AML-193 (cell line): ENCODE measurements at regions not wholly inside any gene's neighbourhood (a gene's known extent, or its start where the extent isn't known, plus 50 kb on each side); places are given as distances from the start of the nearest gene placed in this dataset.
A peak's percentile ranks its signal among the peaks of the same experiment; 100 is the strongest.

Experiments used
- DNase-seq, 2 experiments: peaks; one replicate each; lab custom pipeline; 2025; lab: John Stamatoyannopoulos, UW

DNA sequence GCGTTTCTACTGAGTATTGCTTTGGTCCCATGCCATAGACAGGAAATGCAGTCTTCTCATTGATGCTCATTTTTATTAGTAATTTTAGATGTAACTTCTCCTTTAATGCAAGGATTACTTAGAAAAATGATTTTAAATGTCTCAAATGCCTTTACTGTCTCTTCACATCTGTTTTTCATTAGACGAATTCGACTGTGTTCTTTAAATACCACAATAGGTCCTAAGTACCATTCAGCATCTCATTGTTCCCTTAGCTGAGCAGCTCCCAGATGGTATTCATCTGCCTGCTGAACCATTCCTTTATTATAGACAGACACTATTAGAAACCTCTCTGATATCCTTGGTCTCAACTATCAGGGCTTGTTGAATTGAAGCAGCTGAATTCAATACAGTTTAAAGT is 113.6 kb downstream of the LSMEM1 start:
- no peak for DNase-seq

DNA sequence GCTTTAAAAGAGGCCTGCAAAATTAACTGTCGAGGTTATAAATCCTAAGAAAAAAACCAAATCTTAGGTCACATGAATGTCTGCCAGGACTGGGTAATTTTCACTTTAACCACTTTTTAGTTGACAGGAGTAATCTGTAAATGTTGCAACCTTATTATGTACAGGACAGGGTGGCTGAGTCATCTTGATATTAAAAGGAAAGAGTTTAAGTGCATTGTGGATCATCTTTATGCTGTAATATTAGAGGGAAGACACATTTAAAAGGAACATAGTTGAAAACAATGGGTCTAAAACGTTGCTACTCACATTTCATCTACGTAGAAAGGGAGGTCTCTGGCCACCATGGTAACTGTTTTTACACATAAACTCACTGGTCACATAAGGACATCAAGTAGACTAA is 115.5 kb downstream of the LSMEM1 start:
- DNase-seq = no peak

DNA sequence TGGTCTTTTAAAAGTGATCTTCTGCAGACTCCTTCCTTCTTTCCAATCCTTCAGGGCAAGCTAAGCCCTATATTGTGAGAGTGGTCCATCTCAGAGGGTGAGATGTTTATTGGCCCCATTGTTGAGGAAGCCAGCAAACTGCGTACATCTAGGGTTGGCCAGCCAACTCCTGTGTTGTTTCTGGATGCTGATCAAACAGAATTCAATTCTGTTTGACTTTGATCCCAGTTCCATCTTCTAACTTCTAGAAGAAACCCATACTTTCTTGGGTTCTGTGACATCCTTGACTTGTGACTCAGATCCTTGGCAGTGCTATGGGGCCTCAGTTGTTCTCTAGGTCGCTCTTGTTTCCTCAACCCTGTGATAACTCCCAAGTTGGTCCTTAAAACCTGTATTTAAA is 116.2 kb downstream of the LSMEM1 start:
- no peak for DNase-seq

DNA sequence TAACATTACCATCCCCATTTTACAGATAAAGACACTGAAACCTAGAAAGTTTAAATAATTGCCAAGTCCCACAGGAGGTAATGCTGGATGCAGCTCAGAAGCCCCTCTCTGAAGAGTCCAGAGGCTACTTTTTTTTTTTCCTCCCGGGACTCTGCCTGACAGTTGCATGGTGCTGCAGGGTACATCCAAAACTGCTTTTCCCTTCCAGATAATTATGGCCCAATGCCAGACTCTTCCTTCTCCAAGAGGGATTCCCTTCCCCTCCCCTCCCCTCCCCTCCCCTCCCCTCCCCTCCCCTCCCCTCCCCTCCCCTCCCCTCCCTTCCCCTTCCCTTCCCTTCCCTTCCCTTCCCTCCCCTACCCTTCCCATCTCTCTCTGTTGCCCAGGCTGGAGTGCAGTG is 122.9 kb downstream of the LSMEM1 start:
- no peak for DNase-seq

DNA sequence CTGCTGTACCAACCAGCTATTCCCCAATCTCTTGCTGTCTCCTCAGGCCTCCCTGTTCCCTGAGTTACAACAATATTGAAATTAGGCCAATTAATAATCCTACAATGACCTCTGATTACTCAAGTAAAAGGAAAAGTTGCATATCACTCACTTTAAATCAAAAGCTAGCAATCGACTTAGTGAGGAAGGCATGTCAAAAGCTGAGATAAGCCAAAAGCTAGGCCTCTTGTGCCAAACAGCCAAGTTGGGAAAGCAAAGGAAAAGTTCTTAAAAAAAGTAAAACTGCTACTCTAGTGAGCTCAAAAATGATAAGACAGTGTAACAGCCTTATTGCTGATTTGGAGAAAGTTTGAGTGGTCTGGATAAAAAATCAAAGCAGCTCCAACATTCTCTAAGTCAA is 129.8 kb downstream of the LSMEM1 start:
- no peak for DNase-seq

DNA sequence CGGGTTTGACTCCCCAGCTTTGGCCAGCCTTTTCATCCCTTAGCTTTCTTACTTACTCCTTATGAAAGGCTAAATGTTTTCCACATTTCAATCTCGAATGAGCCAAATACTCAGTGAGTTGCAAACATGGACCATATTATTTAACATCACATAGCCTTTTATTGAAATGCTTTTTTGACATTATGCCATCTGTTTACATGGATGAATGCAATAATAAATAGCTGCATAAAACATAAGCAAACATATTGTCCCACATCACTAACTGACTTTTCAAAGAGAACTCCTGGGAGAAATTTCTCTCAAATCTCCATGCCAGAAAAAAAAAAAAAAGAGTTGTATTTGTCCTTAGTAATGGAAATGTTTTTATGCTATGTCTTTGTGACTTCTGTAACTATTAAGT is 134.9 kb downstream of the LSMEM1 start:
- DNase-seq = no peak

DNA sequence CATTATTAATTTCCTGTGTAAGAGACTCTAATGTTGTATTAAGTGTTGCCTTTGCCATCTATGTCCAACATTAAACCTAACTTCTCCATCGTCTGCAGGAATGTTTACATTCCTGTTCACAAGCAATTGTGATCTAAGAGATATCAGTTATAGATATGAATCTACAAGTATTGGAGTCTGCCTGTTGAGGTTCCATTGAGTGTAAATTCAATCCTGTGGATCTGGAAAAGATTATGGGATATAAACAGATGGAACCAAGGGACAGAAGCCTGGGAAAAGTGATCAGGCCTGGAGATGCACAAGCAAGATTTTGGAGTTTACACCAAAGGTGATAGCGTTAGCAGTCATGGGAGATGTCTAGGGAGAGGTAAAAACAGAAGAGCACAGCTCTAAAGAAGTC is 135.5 kb downstream of the LSMEM1 start:
- no peak for DNase-seq

DNA sequence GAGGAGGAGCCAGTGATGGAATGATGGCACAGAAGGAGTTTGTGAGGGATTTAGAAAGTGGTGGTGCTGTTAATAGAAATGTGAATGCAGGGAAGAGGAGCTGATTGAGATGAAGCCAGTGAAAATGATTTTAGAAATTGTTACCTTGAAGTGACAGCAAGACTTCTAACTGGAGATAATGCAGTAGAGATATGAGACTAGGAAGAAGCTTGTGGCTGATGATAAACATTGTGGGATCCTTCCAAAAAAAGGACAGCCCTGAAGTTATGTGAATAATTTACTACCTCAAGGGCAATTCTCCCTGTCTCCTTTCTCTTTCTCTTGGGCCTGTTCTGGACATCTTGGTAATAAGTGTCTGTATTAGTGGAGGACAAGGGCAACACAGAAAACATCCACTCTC is 138.6 kb downstream of the LSMEM1 start:
- no peak for DNase-seq

DNA sequence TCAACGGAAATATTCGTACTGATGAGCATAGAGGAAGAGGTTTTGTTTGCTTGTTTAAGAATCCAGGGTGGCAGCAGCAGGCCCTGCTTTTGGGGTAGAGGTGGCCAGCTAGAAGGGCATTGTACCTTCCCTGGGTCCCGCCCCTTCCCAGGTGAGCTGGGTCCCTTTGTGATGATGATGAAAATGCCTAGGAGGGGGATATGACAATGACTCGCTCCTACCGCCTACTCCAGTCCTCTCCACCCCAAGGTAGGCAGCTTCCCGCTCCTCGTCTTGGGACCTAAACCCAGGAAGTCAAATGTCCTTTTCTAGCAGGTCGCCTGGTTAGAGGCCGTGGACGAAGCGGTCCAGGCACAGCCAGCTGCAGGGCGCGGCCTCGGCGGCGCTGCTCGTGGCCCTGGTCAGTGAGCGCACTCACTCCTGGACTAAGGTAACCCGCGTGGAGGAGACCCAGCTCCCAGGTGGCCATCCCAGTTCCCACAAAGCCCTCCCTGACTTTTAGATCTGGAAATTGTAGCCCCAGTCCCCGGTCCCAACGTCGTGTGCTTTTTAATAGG is 141.4 kb downstream of the LSMEM1 start:
- no peak for DNase-seq

DNA sequence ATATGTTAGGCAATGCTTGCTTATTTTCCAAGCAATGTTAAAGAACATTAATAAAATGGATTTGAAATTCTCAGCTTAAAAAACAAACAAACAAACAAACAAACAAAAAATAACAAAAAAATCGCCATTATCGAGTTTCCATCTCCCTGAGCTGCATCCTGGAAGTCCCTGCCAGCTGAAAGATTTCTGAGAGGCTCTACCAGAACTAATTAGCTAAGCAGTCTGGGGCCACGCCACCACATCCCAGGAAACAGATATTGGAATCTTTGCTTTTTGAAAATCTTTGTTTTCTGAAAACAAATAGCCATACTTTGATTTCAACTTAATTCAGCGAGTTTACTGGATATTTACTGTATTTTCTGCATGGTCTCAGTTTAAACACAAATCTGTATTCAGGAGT is 143.6 kb downstream of the LSMEM1 start:
- no peak for DNase-seq

DNA sequence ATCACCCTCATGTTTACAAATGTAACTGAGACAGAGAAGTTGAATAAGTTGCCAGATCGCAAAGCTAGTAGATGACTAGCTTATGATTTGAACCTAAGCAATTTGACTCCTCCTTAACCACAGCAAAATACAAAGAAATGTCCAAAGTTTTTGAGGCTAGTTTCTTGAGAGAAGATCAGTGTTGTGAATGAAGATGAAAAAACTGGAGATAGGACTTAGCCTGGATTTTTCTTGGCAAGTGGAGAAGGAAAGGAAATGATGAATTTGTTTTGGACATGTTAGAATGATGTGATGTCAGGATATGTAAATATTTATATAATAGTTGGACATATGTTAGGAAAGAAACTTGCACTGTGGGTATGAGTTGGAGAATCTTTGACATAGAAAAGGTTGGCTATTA is 149.8 kb downstream of the LSMEM1 start:
- DNase-seq = no peak

DNA sequence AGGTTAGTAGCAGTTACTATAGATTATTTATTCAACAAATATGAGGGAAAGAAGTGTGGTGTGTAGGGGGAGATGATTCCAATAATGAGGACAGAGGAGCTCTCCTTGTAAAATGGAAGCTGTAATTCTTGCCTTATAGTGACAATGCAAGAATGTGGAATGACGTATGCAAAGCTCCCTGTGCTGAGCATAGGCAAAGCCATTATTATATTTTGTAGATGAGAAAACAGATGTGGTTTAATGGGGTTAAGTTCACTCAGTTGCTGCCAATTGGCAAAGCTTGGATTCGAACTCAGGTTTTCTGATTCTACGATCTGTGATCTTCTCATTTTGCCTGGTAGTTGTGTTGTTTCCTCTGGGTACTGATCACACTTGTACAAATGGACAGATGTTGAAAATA is 153.3 kb downstream of the LSMEM1 start:
- no peak for DNase-seq

DNA sequence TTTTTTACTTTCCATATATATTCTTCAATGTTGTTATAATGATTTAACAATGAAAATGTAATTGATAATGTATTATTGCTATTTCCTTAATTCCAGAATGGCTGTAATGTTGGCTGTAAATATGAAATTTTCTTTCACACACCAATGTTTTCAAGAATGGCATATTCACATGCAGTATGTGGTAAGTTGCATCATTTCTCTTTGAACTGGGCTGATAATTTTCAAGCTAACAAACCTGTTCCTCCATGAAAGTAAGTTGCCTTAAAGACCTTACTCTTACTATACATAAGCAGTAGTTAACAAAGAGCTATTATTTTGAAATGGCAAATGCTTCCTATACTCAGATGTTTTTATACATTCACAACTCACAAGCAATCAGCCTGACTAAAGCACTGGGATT is 154.5 kb downstream of the TMEM168 start:
- no peak for DNase-seq

DNA sequence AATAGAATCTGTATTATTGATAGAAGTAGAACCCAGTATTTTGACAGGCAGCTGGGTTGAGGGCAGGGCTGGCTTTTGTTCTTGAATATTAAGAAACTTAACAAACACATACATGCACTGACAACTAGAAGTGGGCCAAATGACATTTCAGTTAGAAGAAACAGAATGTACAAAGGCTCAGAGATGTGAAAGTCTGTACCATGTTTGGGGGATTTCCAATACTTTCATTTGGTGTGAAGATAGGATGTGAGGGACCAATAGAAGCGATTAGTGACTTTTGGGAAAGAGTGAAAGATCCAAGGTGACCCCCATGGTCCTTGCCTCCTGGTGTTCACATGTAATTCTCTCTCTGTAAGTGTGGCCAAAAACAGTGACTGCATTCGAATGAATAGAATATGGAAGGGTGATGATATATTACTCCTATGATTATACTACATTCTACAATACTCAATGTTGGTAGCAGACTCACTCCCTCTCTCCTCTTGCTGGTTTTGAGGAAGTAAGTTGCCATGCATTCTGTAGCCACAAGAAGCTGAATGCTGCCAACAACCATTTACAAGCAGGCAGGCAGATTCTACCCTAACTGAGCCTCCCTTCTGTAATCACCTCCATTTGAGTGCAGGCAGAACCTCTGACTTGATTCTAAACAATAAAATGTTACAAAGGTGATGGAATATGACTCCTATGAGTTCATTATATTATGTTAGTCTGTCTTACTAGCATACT is 151.4 kb downstream of the TMEM168 start:
- DNase-seq = peak; percentile 44 to 56

DNA sequence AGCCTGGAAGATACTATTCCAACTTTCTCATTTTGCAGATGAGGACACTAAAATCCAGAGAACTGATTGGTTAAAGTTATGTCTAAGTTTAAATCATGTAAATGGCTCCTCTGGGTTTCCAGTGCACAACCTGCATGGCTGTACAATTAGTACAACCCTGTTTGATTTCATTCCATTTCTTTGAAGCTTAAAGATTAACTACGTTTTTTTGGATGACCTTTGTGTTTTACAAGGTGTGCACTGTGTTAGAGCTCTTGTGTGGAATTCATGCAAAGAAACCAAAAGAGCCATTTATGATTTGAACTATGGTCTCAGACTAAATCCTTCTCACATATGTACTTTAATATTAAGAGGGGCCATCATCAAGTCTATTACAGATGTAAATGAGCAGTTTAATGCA is 149.5 kb downstream of the TMEM168 start:
- DNase-seq = no peak

DNA sequence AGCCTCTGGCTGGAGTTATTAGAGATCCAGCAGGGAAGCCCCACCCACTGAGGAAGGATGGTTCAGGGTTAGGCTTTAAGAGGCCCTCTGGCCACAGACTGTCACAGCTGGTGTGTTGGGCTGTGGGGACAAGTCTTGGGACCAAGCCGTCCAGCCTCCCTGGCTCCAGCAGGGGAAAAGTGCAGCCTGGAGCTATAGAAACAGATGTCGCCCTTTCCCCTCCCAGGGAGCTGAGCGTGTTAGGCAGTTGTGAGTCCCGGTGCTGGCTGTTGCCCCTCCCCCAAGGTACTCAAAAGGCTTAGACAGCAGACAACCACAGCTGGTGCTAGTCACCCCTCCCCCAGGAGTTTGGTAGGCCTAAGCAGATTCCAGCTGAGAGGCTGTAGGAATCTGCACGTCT is 143.4 kb downstream of the TMEM168 start:
- DNase-seq = no peak

DNA sequence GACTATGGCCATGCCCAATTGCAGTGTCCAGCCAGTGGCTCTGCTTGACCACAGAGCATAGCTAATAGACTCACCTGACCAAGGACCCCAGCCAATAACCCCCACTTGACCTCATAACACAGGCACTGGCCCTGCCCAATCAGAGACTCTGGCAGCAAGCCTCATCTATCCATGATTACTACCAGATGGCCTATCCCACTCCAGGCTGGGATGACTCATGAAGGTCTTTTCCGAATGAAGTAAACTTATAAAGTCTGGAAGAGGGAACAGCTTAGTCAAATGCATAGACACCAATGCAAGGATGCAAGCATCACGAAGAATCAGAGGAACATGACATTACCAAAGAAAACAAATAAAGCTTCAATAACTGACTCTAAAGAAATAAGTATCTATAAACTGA is 141.4 kb downstream of the TMEM168 start:
- DNase-seq = no peak

DNA sequence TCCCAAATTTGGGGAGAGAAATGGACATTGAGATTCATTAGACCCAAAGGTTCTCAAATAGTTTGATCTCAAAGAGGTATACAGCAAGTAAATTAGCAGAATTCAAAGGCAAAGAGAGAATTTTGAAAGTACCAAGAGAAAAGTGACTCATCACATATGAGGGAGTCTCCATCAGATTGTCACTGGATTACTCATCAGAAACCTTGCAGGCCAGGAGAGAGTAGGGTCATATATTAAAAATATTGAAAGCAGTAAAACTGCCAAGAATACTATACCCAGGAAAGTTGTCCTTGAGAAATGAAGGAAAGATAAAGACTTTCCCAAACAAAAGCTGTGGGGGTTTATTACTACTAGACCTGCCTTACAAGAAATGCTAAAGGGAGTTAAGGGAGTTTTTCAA is 140.6 kb downstream of the TMEM168 start:
- no peak for DNase-seq

DNA sequence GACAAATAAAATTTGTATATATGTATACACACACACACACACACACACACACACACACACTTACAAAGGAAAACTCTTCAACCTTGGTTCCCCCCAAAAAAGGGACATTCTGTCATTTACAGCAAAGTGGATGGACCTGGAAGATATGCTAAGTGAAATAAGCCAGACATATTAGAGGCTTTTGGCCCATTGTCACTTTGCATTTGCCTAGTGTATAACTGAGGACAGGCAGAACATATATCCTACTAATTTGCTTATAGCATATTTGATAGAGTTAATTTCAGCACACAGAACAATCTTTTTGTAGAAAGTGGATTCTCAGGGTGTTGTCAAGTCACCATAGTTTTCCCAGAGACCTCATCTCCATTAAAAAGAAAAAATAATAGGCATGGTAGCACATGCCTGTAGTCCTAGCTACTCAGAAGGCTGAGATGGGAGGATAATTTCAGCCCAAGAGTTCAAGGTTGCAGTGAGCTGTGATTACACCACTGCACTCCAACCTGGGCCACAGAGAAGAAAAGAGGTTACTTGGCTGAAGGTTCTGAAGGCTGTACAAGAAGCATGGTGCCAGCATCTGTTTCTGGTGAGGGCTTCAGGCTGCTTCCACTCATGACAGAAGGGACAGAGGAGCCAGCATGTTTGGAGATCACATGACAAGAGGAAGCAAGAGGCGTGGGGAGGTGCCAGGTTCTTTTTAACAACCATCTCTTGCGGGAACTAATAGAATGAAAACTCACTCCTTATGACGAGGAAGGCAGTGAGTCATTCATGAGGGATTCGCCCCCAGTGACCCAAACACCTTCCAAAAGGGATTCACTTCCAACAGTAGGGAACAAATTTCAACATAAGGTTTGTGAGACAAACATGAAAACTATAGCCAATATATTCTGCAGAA is 135.6 kb downstream of the TMEM168 start:
- no peak for DNase-seq

DNA sequence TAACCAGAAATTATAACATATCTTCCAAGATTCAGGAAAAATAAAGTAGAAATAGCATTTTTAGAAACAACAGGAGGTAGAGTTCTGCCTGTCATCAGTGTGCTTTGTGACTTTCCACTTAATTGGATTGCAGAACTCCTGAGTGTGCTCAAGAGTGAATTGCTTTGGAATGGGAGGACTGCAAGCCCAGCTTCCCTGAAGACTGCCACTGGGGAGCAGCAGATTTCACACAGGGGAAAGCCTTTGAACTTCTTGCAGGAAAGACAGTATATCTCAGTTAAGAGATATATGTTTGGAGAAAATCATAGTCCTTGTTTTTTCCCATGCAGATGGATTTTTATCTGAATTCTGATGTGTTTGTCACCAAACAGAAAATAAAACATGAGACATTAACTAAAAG is 124.5 kb downstream of the TMEM168 start:
- no peak for DNase-seq

DNA sequence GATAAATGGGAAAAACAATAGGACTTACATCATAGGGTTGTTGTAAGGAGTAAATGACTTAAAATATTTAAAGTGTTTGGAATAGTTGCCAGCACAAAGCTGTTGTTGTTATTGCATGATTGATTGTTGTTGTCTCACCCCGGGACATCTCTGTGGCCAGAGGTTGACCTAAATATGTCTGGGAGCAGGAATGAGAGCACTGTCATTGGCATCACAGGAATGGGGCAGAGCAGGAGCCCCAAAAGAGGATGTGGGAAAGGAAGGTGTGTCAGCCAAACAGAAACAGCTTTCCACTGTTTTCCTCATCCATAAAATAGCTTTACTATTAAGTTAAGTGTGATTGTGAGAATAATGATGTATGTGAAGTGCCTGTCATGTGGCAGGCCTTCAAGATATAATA is 121.6 kb downstream of the TMEM168 start:
- DNase-seq = no peak

DNA sequence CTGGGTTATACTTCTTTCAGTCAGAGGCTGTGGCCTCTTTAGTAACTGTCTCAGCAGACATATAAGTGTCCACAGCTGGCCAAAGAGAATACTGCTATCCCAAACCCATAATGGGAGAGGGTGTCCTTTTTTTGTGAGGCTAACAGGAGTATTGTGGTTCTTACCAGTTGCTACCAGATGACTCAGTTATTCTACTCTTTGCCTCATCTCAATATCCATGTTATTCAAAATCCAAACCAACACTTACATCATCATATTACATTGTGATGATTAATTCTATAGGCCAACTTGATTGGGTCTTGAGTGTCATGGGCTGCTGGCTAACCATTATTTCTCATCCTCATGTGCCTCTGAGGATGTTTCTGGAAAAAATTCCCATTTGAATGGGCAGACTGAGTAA is 120.9 kb downstream of the TMEM168 start:
- no peak for DNase-seq

DNA sequence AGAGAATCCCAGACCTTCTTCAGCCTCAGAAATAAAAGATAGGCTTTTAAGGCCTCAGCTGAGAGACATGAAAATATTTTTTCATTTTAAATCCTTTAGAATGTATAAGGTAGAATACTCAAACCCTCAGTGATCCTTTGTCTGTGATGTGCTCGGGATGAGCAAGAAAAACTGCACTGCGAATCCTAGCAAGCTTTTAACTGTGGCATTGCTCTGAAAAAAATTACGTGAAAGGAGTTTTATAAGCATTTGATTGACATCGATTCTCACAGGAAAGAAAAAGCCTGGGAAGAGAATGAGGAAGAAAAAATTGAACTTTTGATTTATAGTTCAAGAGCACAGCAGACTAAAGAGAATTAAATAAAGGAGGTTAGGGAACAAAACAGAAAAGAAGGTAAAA is 120.0 kb downstream of the TMEM168 start:
- DNase-seq = no peak
